Cardiac muscle cell (in vitro differentiated cells and primary cell): ENCODE measurements at regions not wholly inside any gene's neighbourhood (a gene's known extent, or its start where the extent isn't known, plus 50 kb on each side); places are given as distances from the start of the nearest gene placed in this dataset.

Source experiments
- DNase-seq, 2 donors: peaks; one replicate each; pipeline versions ENCODE4 v3.0.0 to v3.0.0-alpha.2; 2010 to 2017; ENCODE audit warnings: low read depth in 1 of 2, low spot score in 1 of 2
- H3K27ac ChIP-seq: fragments of 200-600 bp; sonication (generic); 2 replicates; pipeline ENCODE4 v1.5.1; 2016
- H3K27me3 ChIP-seq: fragments of 200-600 bp; sonication (generic); 2 replicates; pipeline ENCODE4 v1.6.0; 2016; ENCODE audit warnings: control low read depth
- H3K36me3 ChIP-seq: fragments of 200-600 bp; sonication (generic); 2 replicates; pipeline ENCODE4 v1.5.1; 2016; ENCODE audit warnings: control low read depth
- H3K4me1 ChIP-seq: fragments of 200-600 bp; sonication (generic); 2 replicates; pipeline ENCODE4 v1.8.1; 2017; ENCODE audit warnings: low read depth, mild to moderate bottlenecking, mixed run types
- H3K4me3 ChIP-seq: fragments of 200-600 bp; sonication (generic); 2 replicates; pipeline ENCODE4 v1.5.1; 2016; ENCODE audit warnings: mild to moderate bottlenecking
- H3K9me3 ChIP-seq: fragments of 200-600 bp; sonication (generic); 2 replicates; pipeline ENCODE4 v1.5.1; 2017; ENCODE audit warnings: low read depth, mild to moderate bottlenecking, control low read depth
- TF ChIP-seq, protein P1 (sequence below): IDR thresholded peaks from 2 replicates; pipeline ENCODE4 v1.5.1; 2012; ENCODE audit warnings: low read depth, mild to moderate bottlenecking, low read length

DNA sequence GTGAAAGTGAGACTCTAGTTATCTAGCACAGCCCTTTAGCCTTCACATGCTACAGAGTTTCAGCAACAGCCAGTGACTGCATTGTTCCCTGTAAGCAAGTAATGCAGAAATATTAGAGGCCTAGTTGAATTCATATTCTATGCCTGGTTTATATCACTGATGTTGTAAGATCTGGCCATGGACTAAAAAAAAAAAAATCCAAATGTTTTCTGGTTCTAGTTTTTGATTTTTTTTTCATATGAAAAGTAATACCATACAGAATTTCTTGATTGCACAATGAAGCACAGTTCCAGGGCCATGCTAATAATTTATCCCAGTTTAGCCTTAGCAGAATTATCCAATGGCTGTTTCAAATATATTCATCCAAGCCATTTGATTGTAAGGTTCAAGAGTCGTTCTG, 341.5 kb upstream of the DDHD1 start:
- Histone ChIP-seq H3K27me3 (peaks cover 3% of the 10 kb centered on the region), H3K36me3 (no peaks in the 10 kb centered on the region), H3K9me3 (no peaks in the 10 kb centered on the region), H3K27ac (no peak overlapping the region), H3K4me3 (no peak overlapping the region), H3K4me1 (peaks cover 21% of the 10 kb centered on the region)
- TF ChIP-seq, protein P1, sequence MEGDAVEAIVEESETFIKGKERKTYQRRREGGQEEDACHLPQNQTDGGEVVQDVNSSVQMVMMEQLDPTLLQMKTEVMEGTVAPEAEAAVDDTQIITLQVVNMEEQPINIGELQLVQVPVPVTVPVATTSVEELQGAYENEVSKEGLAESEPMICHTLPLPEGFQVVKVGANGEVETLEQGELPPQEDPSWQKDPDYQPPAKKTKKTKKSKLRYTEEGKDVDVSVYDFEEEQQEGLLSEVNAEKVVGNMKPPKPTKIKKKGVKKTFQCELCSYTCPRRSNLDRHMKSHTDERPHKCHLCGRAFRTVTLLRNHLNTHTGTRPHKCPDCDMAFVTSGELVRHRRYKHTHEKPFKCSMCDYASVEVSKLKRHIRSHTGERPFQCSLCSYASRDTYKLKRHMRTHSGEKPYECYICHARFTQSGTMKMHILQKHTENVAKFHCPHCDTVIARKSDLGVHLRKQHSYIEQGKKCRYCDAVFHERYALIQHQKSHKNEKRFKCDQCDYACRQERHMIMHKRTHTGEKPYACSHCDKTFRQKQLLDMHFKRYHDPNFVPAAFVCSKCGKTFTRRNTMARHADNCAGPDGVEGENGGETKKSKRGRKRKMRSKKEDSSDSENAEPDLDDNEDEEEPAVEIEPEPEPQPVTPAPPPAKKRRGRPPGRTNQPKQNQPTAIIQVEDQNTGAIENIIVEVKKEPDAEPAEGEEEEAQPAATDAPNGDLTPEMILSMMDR = no peak
- no peak for DNase-seq

DNA sequence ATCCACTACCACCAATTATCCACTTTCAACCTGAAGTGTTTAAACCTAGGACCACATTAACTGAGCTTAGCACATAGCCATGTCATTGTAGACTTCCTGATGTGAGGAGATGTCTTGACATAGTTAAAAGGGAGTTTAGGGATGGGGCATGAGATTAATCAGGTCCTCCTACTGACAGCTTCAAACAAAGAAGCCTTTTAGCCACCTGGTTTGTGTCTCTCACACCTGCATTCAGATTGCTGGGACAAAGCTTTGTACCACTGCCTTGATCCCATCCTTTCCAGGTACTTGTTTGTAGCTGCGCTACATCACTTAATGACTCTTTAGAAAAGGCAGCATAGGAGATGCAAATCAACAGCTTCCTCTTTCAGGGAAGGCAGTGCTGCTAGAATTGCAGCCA, 340.7 kb upstream of the DDHD1 start:
- peak in 1 of 2 donors; percentile 36 for DNase-seq
- H3K9me3 ChIP-seq = no peaks in the 10 kb centered on the region
- peaks cover 21% of the 10 kb centered on the region for H3K4me1 ChIP-seq
- H3K36me3 ChIP-seq = no peaks in the 10 kb centered on the region
- H3K27ac ChIP-seq = no peak overlapping the region
- H3K27me3 ChIP-seq = peaks cover 3% of the 10 kb centered on the region
- TF ChIP-seq, protein P1 = no peak
- no peak overlapping the region for H3K4me3 ChIP-seq

DNA sequence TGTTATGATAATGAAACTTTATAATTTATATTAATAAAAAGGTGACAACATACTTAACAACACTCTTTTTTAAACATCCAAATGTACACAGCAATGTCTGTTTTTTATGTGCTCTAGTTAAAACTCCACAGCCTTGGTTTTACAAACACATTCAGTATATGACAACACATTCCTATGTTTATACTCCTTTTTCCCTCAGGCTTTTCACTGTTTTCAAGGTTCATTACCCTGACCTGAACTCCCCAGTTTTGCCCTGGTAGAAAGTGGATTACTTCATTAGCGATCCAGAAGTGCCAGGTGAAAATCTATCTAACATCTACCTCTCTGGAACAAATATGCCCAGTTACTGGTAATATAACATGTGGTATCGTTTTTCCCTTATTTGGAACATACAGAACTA, 340.2 kb upstream of the DDHD1 start:
- H3K36me3 ChIP-seq = no peaks in the 10 kb centered on the region
- TF ChIP-seq, protein P1 = no peak
- no peaks in the 10 kb centered on the region for H3K9me3 ChIP-seq
- H3K27ac ChIP-seq = no peak overlapping the region
- peaks cover 3% of the 10 kb centered on the region for H3K27me3 ChIP-seq
- DNase-seq = no peak
- H3K4me1 ChIP-seq = peaks cover 21% of the 10 kb centered on the region
- H3K4me3 ChIP-seq = no peak overlapping the region

DNA sequence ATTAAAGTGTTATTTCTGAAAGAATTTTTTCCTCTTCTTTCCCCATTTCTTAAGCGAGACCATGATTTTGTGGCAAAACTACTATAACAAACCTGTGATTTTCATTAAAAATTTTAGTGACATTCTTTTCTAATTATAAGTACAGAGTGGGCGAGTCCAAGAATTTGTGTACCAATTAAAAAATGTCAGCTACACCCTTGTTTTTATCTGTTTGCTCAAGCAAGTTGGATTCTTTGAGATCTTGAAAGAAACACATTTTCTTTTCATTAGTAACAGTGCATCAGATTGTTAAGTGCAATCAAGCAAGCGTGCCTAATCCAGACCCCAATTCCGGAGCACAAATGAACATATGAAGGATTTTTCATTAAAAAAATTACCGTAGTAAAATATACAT, 338.8 kb upstream of the DDHD1 start:
- no peak for DNase-seq
- H3K36me3 ChIP-seq = no peaks in the 10 kb centered on the region
- peaks cover 3% of the 10 kb centered on the region for H3K27me3 ChIP-seq
- no peak overlapping the region for H3K4me3 ChIP-seq
- TF ChIP-seq, protein P1 = no peak
- H3K9me3 ChIP-seq = no peaks in the 10 kb centered on the region
- no peak overlapping the region for H3K27ac ChIP-seq
- H3K4me1 ChIP-seq = peaks cover 21% of the 10 kb centered on the region

DNA sequence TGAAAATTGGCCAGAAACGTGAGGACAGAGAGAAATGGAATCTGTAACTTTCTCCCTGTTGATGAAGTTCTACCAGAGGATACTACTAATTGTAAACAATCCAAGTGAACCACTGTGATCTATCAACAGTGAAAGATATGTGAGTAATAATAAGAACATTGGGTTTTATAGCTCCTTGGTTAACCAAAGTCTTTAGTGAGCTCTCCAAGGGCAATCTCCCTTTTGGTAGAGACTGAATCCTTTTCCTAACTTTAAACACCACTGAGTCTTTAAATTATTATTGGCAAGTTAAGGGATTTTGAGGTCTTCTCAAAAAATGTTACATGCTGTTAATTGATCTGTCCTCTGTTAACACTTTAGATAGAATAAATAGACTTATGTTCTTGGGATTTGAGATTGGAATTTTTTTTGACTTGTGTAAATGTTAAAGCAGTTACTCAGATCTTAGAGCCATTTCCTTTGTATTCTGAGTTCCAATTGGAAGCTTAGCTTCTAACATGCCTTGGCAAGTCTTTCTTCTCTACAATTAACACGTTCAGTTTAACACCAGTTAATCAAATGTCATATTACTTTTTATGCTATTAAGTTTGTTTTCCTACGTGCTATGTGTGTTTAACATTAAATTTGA, 338.2 kb upstream of the DDHD1 start:
- no peak overlapping the region for H3K4me3 ChIP-seq
- no peak overlapping the region for H3K27ac ChIP-seq
- H3K27me3 ChIP-seq = peaks cover 3% of the 10 kb centered on the region
- H3K4me1 ChIP-seq = peaks cover 21% of the 10 kb centered on the region
- no peaks in the 10 kb centered on the region for H3K9me3 ChIP-seq
- no peaks in the 10 kb centered on the region for H3K36me3 ChIP-seq
- DNase-seq = no peak
- TF ChIP-seq, protein P1 = no peak
